ENCODE measurements at regions not wholly inside any gene's neighbourhood (a gene's known extent, or its start where the extent isn't known, plus 50 kb on each side); places are given as distances from the start of the nearest gene placed in this dataset.
A peak's percentile ranks its signal among the peaks of the same experiment; 100 is the strongest.
"Not testable (repeated sequence)": the region's sequence is repeated elsewhere in the genome, so short reads cannot be mapped to it uniquely, and the experiment has no call there.

- no peak for DNase-seq
Measured at GRCh38 chr22:35138521-35138920, 72.6 kb downstream of the ISX start.

GRCh38 chr22:35140879-35141745 is 75.2 kb downstream of the ISX start:
- DNase-seq: no peak

- no peak for DNase-seq
Measured at GRCh38 chr22:35148381-35148780, 82.4 kb downstream of the ISX start.

DNA sequence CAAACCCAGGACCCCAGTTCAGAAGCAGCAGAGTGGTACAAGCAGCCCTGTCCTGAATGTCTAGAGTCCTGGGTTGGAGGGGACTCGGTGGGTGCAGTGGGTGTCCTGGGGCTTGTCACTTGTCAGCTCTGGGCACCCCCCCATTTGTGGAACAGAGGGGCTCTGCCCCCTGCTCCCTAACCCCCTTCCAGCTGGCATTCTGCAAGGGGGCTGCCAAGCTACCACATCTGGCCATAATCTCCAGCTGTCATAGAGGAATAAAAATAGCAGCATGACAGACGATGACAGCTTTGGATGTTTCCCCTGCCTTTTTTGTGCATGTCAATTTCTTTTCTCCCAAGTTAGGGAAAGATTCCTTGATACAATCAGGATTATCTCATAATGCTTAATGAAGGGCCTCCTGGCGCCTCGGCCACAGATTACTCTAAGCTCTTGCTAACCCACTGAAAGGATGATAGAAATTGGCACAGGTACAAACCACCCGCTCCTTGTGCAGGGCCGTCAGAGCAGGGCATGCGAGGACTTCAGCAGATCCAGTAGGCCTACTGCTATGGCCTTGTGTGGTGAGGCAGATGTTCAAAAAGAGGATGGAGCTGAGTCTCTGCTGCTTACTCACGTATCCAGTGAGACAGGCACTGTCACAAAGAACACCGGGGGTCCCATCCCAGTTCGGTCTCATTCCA is 83.0 kb downstream of the ISX start:
- DNase-seq: no peak

DNA sequence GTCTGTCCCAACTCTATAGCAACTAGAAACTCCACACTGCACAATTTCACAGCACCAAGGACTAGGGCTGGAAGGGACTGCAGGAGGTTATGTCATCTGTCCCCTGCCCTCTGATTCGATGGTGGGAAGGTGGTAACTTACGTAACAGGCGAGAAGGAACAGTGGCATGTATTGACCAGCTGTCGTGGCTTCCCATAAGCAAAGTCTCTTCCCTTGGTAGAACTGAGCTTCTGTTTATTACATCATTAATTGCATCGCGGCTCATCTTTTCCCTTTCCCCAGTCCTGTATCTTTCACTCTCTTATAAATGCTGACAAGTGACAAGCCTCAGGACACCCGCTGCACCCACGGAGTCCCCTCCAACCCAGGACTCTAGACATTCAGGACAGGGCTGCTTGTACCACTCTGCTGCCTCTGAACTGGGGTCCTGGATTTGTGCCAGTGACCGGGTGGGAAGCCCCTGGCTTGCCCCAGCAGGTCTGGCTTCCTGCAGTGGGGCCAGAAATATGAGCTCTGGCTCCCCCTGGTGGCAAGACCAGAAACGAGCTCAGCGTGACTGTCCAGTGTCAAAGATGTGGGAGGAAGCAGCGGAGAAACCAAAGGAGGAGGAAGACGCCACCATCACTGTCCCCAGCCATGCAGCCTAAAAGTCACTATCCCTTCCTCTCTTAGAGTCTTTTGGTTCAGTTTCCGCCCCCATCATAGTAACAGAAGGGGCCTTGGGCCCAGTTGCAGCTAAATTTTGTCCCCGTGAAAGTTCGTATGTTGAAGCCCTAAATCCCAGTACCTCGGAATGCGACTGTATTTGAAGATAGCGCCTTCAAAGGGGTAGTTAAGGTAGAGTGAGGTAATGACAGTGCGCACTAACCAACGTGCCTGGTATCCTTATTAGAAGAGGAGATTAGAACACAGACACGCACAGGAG is 84.5 kb downstream of the ISX start:
- DNase-seq: peak; percentile 71

- no peak for DNase-seq
Measured at GRCh38 chr22:35152316-35152715, 86.4 kb downstream of the ISX start.

- DNase-seq: peak; percentile 54
Measured at GRCh38 chr22:35154937-35155387, 89.0 kb downstream of the ISX start.

GRCh38 chr22:35155403-35156025 is 89.6 kb downstream of the ISX start:
- no peak for DNase-seq

DNA sequence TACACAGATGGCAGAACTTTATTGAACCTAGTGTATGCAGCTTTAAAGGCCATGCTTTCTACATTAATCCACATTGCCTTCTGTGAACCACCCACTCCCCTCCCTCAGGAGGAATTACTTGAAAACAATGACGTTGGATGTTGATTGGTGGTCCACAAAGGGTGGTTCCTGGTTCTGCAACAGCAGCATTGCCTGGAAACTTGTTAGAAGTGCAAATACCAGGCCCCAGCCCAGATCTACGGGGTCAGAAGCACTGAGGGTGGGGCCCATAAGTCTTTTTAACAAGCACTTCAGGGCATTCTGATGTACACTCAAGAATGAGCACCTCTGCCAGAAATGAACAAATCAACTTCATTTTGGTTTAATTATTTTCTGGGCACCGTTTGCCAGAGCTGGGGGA is 91.0 kb downstream of the ISX start:
- no peak for DNase-seq

GRCh38 chr22:35158336-35158735 is 92.4 kb downstream of the ISX start:
- DNase-seq: no peak

DNA sequence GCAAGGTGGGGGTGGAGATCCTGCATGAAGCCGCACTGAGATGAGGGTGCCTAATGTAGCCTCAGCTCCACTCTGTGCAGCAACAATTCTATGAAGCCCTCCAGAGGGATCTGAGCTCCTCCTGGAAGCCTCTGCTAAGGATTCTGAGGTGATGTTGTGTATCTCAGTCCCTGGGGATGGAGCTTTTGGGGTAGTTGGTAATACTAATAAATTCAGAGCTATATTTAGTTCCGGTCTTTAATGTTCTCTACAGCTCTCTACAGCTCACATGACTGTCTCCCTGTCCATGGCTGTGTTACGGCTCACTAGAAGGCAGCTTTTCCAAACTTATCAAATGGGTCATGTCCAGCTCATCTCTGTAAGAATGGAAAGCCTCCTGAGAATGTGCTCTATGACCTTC is 93.4 kb downstream of the ISX start:
- DNase-seq: no peak

GRCh38 chr22:35160268-35160667 is 94.3 kb downstream of the ISX start:
- no peak for DNase-seq

DNA sequence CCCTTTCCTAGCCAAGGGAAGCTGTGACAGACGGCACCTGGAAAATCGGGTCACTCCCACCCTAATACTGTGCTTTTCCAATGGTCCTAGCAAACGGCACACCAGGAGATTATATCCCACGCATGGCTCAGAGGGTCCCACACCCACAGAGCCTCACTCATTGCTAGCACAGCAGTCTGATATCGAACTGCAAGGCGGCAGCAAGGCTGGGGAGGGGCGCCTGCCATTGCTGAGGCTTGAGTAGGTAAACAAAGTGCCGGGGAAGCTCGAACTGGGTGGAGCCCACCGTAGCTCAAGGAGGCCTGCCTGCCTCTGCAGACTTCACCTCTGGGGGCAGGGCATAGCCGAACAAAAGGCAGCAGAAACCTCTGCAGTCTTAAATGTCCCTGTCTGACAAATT is 91.4 kb upstream of the HMGXB4 start:
- DNase-seq: not testable (repeated sequence)

DNA sequence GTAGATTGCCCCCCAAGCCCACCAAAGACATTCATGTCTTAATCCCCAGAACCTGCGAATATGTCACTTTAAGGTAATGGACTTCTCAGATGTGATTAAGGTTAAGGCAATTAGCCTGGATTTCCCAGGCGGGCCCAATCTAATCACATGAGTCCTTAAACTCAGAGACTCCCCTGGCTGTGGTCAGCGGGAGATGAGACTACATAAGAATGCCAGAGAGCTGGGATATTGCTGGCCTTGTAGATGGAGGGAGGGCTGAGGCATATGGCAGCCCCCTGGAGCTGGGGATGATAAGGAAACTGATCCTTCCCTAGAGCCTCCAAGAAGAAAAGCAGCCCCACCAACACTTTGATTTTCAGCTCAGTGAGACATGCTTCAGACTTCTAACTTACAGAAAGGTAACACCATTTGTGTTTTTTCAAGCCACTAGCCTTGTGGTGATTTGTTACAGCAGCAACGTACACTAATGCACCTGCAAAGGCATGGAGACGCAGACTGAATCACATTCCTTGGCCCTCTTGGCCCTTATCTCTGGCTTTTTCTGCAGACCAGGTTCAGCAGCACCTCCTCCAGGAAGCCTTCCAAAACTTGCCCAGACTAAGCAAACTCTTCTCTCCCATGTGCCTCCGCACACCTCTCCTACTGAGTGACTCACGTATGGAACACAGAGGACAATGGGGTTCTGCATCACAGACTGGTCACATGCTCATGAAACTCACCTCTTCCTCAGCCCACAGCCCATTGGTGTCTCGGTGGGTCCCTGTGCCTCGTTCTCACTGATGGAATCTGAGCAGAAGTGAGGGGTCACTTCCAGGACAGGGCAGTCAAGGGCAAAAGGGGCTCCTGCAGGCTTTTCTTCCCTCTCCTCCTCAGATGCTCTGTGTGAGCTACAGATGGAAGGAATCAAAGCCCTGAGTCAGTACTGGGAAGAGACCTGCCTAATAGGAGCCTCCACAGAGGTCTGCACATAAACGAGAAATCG is 86.3 kb upstream of the HMGXB4 start:
- DNase-seq: no peak

DNA sequence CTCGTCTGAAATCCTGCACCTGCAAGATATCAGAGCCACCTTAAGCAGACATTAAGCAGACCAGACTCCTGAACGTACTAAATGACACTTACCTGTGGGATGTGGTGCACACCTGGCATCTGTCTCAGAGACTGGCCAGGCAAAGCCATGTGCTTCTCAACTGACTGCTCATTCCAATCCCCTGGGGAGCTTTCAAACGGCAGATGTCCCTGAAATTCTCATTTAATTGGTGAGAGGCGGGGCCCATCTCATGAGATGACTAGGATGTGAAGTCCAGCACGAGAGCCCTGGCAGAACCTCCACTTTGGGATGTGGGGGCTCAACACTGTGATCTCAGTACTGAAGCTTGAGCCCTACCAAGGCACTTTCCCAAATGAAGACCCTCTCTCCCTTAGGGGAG is 84.9 kb upstream of the HMGXB4 start:
- no peak for DNase-seq

- DNase-seq: no peak
Measured at GRCh38 chr22:35173655-35174054, 83.6 kb upstream of the HMGXB4 start.

- DNase-seq: no peak
Measured at GRCh38 chr22:35174401-35175038, 82.8 kb upstream of the HMGXB4 start.

- DNase-seq: no peak
Measured at GRCh38 chr22:35175392-35175791, 81.9 kb upstream of the HMGXB4 start.

DNA sequence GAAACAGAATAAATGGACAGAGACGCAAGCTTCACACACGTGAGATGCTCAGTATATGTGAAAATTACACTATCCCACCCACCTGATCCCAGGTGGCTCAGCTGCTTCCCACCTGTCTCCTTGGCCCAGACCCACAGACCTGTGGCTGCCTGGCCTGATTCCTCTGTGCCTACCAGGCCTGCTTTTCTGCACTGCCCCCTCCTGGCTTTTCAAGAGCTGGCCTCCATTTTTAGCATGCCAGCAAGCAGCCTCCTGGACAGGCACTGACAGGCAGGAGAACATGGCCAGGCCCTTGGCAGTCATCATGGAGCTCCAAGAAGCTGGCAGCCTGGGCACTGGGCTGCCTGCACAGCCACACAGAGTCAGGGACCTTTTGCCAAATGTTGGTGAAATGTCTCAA is 79.5 kb upstream of the HMGXB4 start:
- DNase-seq: no peak

DNA sequence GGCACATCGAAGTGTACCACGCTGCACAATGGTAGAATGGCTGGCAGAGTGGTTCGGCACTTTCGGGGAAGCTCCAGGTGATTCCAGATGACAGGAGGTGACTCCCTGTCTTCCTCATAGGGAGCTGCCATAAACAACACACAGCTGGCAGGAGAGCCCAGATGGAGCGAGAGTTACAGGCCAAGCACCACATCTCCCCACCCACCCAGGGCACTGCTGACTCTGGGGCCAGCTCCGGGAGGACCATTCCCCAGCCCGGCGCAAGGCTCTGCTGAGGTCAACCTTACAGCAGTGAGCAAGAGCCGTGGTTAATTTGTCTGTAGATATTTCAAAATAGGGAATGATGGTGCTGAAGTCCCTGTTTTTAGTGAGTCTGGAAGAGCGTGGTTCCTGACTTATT is 78.8 kb upstream of the HMGXB4 start:
- no peak for DNase-seq

- no peak for DNase-seq
Measured at GRCh38 chr22:35183917-35184316, 73.4 kb upstream of the HMGXB4 start.

All from right hindlimb (tissue), 1 donor.